ENCODE measurements at regions not wholly inside any gene's neighbourhood (a gene's known extent, or its start where the extent isn't known, plus 50 kb on each side); places are given as distances from the start of the nearest gene placed in this dataset.

DNA sequence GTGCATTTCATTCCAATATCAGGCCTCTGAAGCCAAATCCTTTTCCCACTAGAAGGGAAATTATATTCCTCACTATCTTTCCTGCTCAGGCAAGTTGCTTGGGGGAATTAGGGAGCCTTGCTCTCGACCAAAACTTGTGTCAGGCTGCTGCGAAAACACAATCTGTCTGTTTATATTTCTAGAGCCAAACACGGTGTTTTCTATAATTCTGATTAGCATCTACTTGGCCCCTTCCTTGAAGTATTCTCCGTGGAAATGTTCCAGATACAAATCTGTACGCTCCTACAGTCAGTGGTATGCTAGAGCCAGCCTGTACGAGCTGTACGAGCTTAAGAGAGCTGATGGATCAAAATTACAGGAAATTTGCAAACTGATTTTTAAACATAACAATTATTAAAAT, 299.3 kb upstream of the SALL1 start:
- intact Hi-C loops (cut with DNase I; ENCODE audit: low total_unique reads): no loop called here
- Histone ChIP-seq H3K9me3 (no peaks in the 10 kb centered on the region), H3K4me1 (peaks cover 0 to 7% of the 10 kb centered on the region in 2 donors), H3K27ac (peak overlapping the region; percentile 24 to 39), H3K4me3 (no peak overlapping the region), H3K27me3 (no peaks in the 10 kb centered on the region), H3K36me3 (no peaks in the 10 kb centered on the region)
- TF ChIP-seq CTCF (IDR thresholded peaks at IDR 0.05) (no peak), POLR2A (IDR thresholded peaks at IDR 0.05) (no peak)
- DNase-seq: no peak

GRCh38 chr16:51449441-51449840, 298.4 kb upstream of the SALL1 start:
- TF ChIP-seq POLR2A (IDR thresholded peaks at IDR 0.05) (no peak), CTCF (IDR thresholded peaks at IDR 0.05) (no peak)
- DNase-seq: no peak
- Histone ChIP-seq H3K27me3 (no peaks in the 10 kb centered on the region), H3K27ac (peak overlapping the region; percentile 10 to 24), H3K36me3 (no peaks in the 10 kb centered on the region), H3K4me1 (peaks cover 0 to 7% of the 10 kb centered on the region in 2 donors), H3K4me3 (no peak overlapping the region), H3K9me3 (no peaks in the 10 kb centered on the region)
- intact Hi-C loops (cut with DNase I; ENCODE audit: low total_unique reads): no loop called here

- intact Hi-C loops (cut with DNase I; ENCODE audit: low total_unique reads): no loop called here
Observed at GRCh38 chr16:51445250-51445649, 294.2 kb upstream of the SALL1 start.

DNA sequence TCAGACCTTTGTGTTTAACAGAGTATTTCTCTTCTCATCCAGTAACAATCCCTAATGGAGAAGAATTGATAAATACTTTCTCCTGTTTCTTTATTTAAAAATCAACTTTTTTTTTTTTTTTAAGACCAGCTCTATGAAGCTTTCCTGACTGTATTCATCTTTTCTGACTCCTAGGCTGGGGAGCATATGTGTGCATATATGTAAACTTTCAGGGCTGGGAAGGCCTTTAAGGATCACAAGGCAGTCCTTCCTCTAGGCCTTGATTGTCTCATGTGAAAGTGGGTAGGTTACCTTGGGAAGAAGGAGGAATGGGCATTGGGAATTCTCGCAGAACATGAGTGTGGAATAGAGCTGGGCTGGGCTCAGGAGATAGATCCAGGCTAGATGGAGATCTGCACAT, 292.9 kb upstream of the SALL1 start:
- intact Hi-C loops (cut with DNase I; ENCODE audit: low total_unique reads): no loop called here
- Histone ChIP-seq H3K4me1 (no peaks in the 10 kb centered on the region), H3K4me3 (no peak overlapping the region), H3K27ac (no peak overlapping the region), H3K27me3 (no peaks in the 10 kb centered on the region), H3K36me3 (no peaks in the 10 kb centered on the region), H3K9me3 (no peaks in the 10 kb centered on the region)
- TF ChIP-seq POLR2A (IDR thresholded peaks at IDR 0.05) (no peak), CTCF (IDR thresholded peaks at IDR 0.05) (no peak)
- no peak for DNase-seq

More at GRCh38 chr16:51445250-51445649, 294.2 kb upstream of the SALL1 start:
- H3K4me1 ChIP-seq: peaks cover 0 to 2% of the 10 kb centered on the region in 2 donors
- TF ChIP-seq CTCF (IDR thresholded peaks at IDR 0.05): no peak
- TF ChIP-seq POLR2A (IDR thresholded peaks at IDR 0.05): no peak
- no peaks in the 10 kb centered on the region for H3K9me3 ChIP-seq
- no peak overlapping the region for H3K27ac ChIP-seq
- DNase-seq: no peak
- no peak overlapping the region for H3K4me3 ChIP-seq
- no peaks in the 10 kb centered on the region for H3K27me3 ChIP-seq
- H3K36me3 ChIP-seq: no peaks in the 10 kb centered on the region

GRCh38 chr16:51442141-51442870, 291.2 kb upstream of the SALL1 start:
- H3K4me1 ChIP-seq: no peaks in the 10 kb centered on the region
- TF ChIP-seq CTCF (IDR thresholded peaks at IDR 0.05) (no peak), POLR2A (IDR thresholded peaks at IDR 0.05) (no peak)
- intact Hi-C loops (cut with DNase I; ENCODE audit: low total_unique reads): no loop called here
- H3K27me3 ChIP-seq: no peaks in the 10 kb centered on the region
- H3K9me3 ChIP-seq: no peaks in the 10 kb centered on the region
- no peak overlapping the region for H3K4me3 ChIP-seq
- peak overlapping the region in 1 of 2 donors; percentile 37 for H3K27ac ChIP-seq
- no peaks in the 10 kb centered on the region for H3K36me3 ChIP-seq
- no peak for DNase-seq

Data from uterus (tissue), 3 donors.